ENCODE measurements at regions not wholly inside any gene's neighbourhood (a gene's known extent, or its start where the extent isn't known, plus 50 kb on each side); places are given as distances from the start of the nearest gene placed in this dataset.

- H3K4me3 ChIP-seq (ENCODE audit: low read depth, low read length): no peak overlapping the region
- TF ChIP-seq CTCF (IDR thresholded peaks at IDR 0.05; ENCODE audit: borderline replicate concordance, insufficient read depth, low read depth, low read length): no peak
These were observed 107.7 kb upstream of the MLN start for GRCh38 chr6:33911488-33911887.

DNA sequence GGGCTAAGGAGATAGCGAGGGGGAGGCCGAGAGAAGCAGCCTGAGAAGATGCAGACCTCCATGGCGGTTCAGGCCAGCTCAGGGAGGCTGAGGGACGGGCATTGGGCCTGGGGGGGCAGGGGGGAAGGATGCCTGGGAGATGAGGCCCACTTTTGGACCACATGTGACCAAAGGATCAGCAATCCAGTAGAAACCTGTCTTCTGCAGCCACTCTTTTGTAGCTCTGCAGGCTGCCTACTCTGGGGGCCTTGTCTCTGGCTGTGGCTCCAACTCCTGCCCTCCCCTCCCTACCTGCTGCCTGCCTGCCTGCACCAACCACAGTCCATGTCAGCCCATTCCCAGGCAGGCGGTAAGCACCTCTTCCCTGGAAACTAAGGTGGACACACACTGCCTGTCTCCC, 106.8 kb upstream of the MLN start:
- no peak overlapping the region for H3K4me3 ChIP-seq (ENCODE audit: low read depth, low read length)
- no peak for TF ChIP-seq CTCF (IDR thresholded peaks at IDR 0.05; ENCODE audit: borderline replicate concordance, insufficient read depth, low read depth, low read length)

DNA sequence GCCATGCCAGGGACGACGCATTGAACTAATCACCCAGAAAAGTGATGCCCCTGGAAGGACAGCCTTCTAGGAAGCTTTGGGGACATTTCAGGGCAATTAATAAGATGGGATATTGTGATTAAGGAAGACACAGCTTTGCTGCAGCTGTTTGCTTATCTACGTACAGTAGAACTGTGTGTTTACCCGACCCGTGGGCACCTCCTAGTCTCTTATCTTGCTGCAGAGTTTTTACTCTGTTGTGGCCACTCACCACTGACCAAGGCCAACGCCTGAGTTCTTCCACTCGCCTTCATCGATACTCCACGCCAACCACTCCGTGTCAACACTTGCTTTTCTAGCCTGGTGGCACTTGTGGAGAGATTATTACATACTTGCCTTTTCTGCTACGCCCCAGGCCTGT, 105.9 kb upstream of the MLN start:
- no peak for TF ChIP-seq CTCF (IDR thresholded peaks at IDR 0.05; ENCODE audit: borderline replicate concordance, insufficient read depth, low read depth, low read length)
- no peak overlapping the region for H3K4me3 ChIP-seq (ENCODE audit: low read depth, low read length)

DNA sequence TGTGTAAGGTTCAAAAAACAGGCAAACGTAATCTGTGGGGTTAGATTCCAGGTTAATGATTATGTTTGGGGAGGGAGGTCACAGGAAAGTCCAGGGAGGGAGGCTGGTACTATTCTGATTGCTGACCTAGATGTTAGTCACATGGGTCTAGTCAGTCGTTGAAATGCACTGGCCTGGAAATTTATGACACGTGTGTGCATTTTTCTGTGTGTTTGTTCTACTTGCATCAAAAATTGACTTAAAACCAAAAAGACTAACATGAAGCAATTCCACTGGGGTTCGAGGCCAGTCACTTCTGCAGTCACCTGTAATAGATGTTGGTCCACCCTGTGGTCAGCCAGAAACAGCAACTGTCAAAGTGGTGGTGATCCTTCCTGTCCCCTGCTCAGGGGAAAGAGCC, 104.2 kb upstream of the MLN start:
- H3K4me3 ChIP-seq (ENCODE audit: low read depth, low read length): no peak overlapping the region
- TF ChIP-seq CTCF (IDR thresholded peaks at IDR 0.05; ENCODE audit: borderline replicate concordance, insufficient read depth, low read depth, low read length): no peak

- no peak for TF ChIP-seq CTCF (IDR thresholded peaks at IDR 0.05; ENCODE audit: borderline replicate concordance, insufficient read depth, low read depth, low read length)
- no peak overlapping the region for H3K4me3 ChIP-seq (ENCODE audit: low read depth, low read length)
These were observed 103.4 kb upstream of the MLN start for GRCh38 chr6:33907227-33907626.

DNA sequence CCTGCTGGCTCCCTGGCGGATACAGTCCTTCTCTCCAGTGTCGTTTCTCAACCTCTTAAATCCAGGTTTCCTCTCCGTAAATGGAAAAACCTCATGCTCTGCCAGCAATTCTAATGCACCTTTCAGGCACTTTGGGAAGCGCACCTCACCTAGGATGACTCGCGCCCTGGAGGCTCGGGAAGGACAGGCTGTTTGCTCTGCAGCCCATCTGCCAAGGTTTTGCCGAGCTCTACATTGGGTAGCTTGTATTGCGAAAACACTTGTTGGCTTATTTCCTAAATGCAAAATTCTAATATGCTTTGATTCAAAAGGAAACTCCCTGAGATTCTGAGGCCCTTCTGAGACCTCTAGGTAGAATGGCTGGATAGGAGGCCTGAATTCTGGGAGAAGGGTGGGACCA, 102.6 kb upstream of the MLN start:
- no peak overlapping the region for H3K4me3 ChIP-seq (ENCODE audit: low read depth, low read length)
- TF ChIP-seq CTCF (IDR thresholded peaks at IDR 0.05; ENCODE audit: borderline replicate concordance, insufficient read depth, low read depth, low read length): no peak

GRCh38 chr6:33905071-33905609, 101.3 kb upstream of the MLN start:
- no peak for TF ChIP-seq CTCF (IDR thresholded peaks at IDR 0.05; ENCODE audit: borderline replicate concordance, insufficient read depth, low read depth, low read length)
- no peak overlapping the region for H3K4me3 ChIP-seq (ENCODE audit: low read depth, low read length)

Measured in GM12875 (cell line).